Ovary (tissue), 7 donors: ENCODE measurements at regions not wholly inside any gene's neighbourhood (a gene's known extent, or its start where the extent isn't known, plus 50 kb on each side); places are given as distances from the start of the nearest gene placed in this dataset.
A peak's percentile ranks its signal among the peaks of the same experiment; 100 is the strongest.

Source experiments
- DNase-seq, 5 donors: peaks; one replicate each; pipeline ENCODE4 v3.0.0-alpha.2; 2019 to 2020
- H3K27ac ChIP-seq, 2 donors: fragments of 200-600 bp; one replicate each; pipeline versions ENCODE4 v1.5.1 to v1.8.0; 2019 to 2022
- H3K27me3 ChIP-seq: fragments of 200-600 bp; one replicate; pipeline ENCODE4 v1.8.0; 2022
- H3K36me3 ChIP-seq: fragments of 200-600 bp; sonication (generic); one replicate; pipeline ENCODE4 v1.5.1; 2019
- H3K4me1 ChIP-seq: one replicate; pipeline ENCODE4 v1.8.1; 2013; ENCODE audit warnings: mild to moderate bottlenecking, moderate library complexity; ENCODE audit not compliant: insufficient read depth
- H3K4me3 ChIP-seq: fragments of 200-600 bp; sonication (generic); one replicate; pipeline ENCODE4 v1.5.1; 2017
- H3K9me3 ChIP-seq, 2 donors: fragments of 200-600 bp in 1 of 2; sonication (generic) in 1 of 2; one replicate each; pipeline versions ENCODE4 v1.5.1 to v1.8.1; 2013 to 2019; ENCODE audit warnings: mild to moderate bottlenecking in 1 of 2, moderate library complexity in 1 of 2
- CTCF ChIP-seq, 3 donors: fragments of 450-650 bp in 2 of 3; fragments of 200-600 bp in 1 of 3; IDR thresholded peaks; one replicate each; pipeline versions ENCODE4 v1.5.1 to v1.8.0; 2016 to 2022; ENCODE audit warnings: antibody characterized with exemption in 3 of 3, mild to moderate bottlenecking in 1 of 3
- EP300 ChIP-seq: sonication (generic); formaldehyde crosslinking; IDR thresholded peaks from one replicate; pipeline ENCODE4 v1.6.1; 2017; ENCODE audit warnings: antibody characterized with exemption
- POLR2A ChIP-seq: fragments of 450-650 bp; IDR thresholded peaks from one replicate; pipeline ENCODE4 v1.6.1; 2017; ENCODE audit warnings: antibody characterized with exemption, mild to moderate bottlenecking, moderate library complexity
- WGBS, 3 donors: extraction: QIAGEN DNeasy Blood & Tissue Kit in 1 of 3; methylation state at CpG; one replicate each; pipeline versions ENCODE4 v1.1.5 to v1.1.7; 2013 to 2017; 5-methylcytosine and 5-hydroxymethylcytosine counted together
- intact Hi-C, 4 donors: fragments of 100-400 bp; cut with DNase I; formaldehyde crosslinking; loops; one replicate each; pipeline versions ENCODE4 v1.11.0 to v1.15.1; 2022 to 2023
- donor health status: DM: no; HTN: no; CAD: no; lungs with moderate emphysema.
- donor health status: DM: no; HTN: no; CAD: no.
- donor health status: Bipolar disorder and iron deficiency.
- donor health status: DM: no; HTN: no; CAD: no.
- donor health status: DM: yes; HTN: yes; CAD: no.

- DNase-seq = peak in 2 of 5 donors; percentile 27 to 43
- no peaks in the 10 kb centered on the region for H3K9me3 ChIP-seq
- 28 to 52% (median 45%) methylated on average over 12 to 13 of the region's 13 CpGs for WGBS, 3 donors
Measured at GRCh38 chr7:46015107-46015868, 94.2 kb upstream of the IGFBP3 start.

GRCh38 chr7:46011501-46011900 is 90.4 kb upstream of the IGFBP3 start:
- Histone ChIP-seq H3K4me1 (peaks cover 6% of the 10 kb centered on the region), H3K4me3 (no peak overlapping the region), H3K36me3 (no peaks in the 10 kb centered on the region), H3K27ac (no peak overlapping the region), H3K9me3 (no peaks in the 10 kb centered on the region), H3K27me3 (no peaks in the 10 kb centered on the region)
- WGBS, 3 donors = 19 to 30% (median 24%) methylated on average over 1 of the region's 1 CpG
- no peak for DNase-seq
- intact Hi-C loops = no loop called here
- TF ChIP-seq CTCF (IDR thresholded peaks at IDR 0.05) (no peak), EP300 (no peak), POLR2A (no peak)

More at GRCh38 chr7:46015107-46015868, 94.2 kb upstream of the IGFBP3 start:
- intact Hi-C loops = no loop called here
- Histone ChIP-seq H3K27me3 (no peaks in the 10 kb centered on the region), H3K27ac (no peak overlapping the region), H3K4me1 (peaks cover 6% of the 10 kb centered on the region), H3K36me3 (no peaks in the 10 kb centered on the region), H3K4me3 (no peak overlapping the region)
- no peak for TF ChIP-seq EP300
- no peak for TF ChIP-seq CTCF (IDR thresholded peaks at IDR 0.05)
- TF ChIP-seq POLR2A = no peak

- Histone ChIP-seq H3K4me1 (peaks cover 6% of the 10 kb centered on the region), H3K9me3 (no peaks in the 10 kb centered on the region), H3K27me3 (no peaks in the 10 kb centered on the region), H3K4me3 (no peak overlapping the region), H3K36me3 (no peaks in the 10 kb centered on the region), H3K27ac (no peak overlapping the region)
- 90 to 94% (median 92%) methylated on average over 2 of the region's 2 CpGs for WGBS, 3 donors
- intact Hi-C loops = no loop called here
- TF ChIP-seq POLR2A = no peak
- TF ChIP-seq CTCF (IDR thresholded peaks at IDR 0.05) = no peak
- no peak for TF ChIP-seq EP300
- no peak for DNase-seq
Measured at GRCh38 chr7:46011059-46011458, 90.0 kb upstream of the IGFBP3 start.

GRCh38 chr7:46009211-46009610 is 88.1 kb upstream of the IGFBP3 start:
- WGBS, 3 donors = 90 to 94% (median 94%) methylated on average over 2 of the region's 2 CpGs
- H3K27ac ChIP-seq = no peak overlapping the region
- no peaks in the 10 kb centered on the region for H3K4me1 ChIP-seq
- H3K36me3 ChIP-seq = no peaks in the 10 kb centered on the region
- intact Hi-C loops = no loop called here
- no peaks in the 10 kb centered on the region for H3K9me3 ChIP-seq
- no peaks in the 10 kb centered on the region for H3K27me3 ChIP-seq
- no peak for TF ChIP-seq CTCF (IDR thresholded peaks at IDR 0.05)
- no peak for TF ChIP-seq EP300
- no peak for TF ChIP-seq POLR2A
- DNase-seq = no peak
- no peak overlapping the region for H3K4me3 ChIP-seq
